ENCODE measurements at regions not wholly inside any gene's neighbourhood (a gene's known extent, or its start where the extent isn't known, plus 50 kb on each side); places are given as distances from the start of the nearest gene placed in this dataset.
A peak's percentile ranks its signal among the peaks of the same experiment; 100 is the strongest.
"Not testable (repeated sequence)": the region's sequence is repeated elsewhere in the genome, so short reads cannot be mapped to it uniquely, and the experiment has no call there.

GRCh38 chr1:181947441-181947840 is 114.1 kb downstream of the ZNF648 start:
- TF ChIP-seq CTCF (IDR thresholded peaks at IDR 0.05) (no peak), ZFX (IDR thresholded peaks at IDR 0.05; ENCODE audit: borderline replicate concordance) (no peak)

GRCh38 chr1:181936768-181937581 is 124.5 kb downstream of the ZNF648 start:
- no peak overlapping the region for H3K27ac ChIP-seq
- TF ChIP-seq ZFX (IDR thresholded peaks at IDR 0.05; ENCODE audit: borderline replicate concordance) (no peak), CTCF (IDR thresholded peaks at IDR 0.05) (peak; percentile 98)

More at GRCh38 chr1:181947441-181947840, 114.1 kb downstream of the ZNF648 start:
- H3K27ac ChIP-seq, result no peak overlapping the region

- TF ChIP-seq ZFX (IDR thresholded peaks at IDR 0.05; ENCODE audit: borderline replicate concordance), result no peak
- TF ChIP-seq CTCF (IDR thresholded peaks at IDR 0.05), result no peak
- H3K27ac ChIP-seq, result no peak overlapping the region
Measured at GRCh38 chr1:181936269-181936668, 125.2 kb downstream of the ZNF648 start.

- H3K27ac ChIP-seq, result no peak overlapping the region
- TF ChIP-seq CTCF (IDR thresholded peaks at IDR 0.05) (no peak), ZFX (IDR thresholded peaks at IDR 0.05; ENCODE audit: borderline replicate concordance) (no peak)
Measured at GRCh38 chr1:181931873-181932272, 129.6 kb downstream of the ZNF648 start.

- no peak for TF ChIP-seq CTCF (IDR thresholded peaks at IDR 0.05)
- no peak for TF ChIP-seq ZFX (IDR thresholded peaks at IDR 0.05; ENCODE audit: borderline replicate concordance)
- no peak overlapping the region for H3K27ac ChIP-seq
Measured at GRCh38 chr1:181930187-181930586, 131.3 kb downstream of the ZNF648 start.

GRCh38 chr1:181926697-181927096 is 134.8 kb downstream of the ZNF648 start:
- no peak overlapping the region for H3K27ac ChIP-seq
- TF ChIP-seq ZFX (IDR thresholded peaks at IDR 0.05; ENCODE audit: borderline replicate concordance), result no peak
- TF ChIP-seq CTCF (IDR thresholded peaks at IDR 0.05), result no peak

- H3K27ac ChIP-seq, result not testable (repeated sequence)
Measured at GRCh38 chr1:181924034-181924433, 137.5 kb downstream of the ZNF648 start.

All from 22Rv1 (cell line).